HL-60 (cell line): ENCODE measurements at regions not wholly inside any gene's neighbourhood (a gene's known extent, or its start where the extent isn't known, plus 50 kb on each side); places are given as distances from the start of the nearest gene placed in this dataset.

Experiments used
- DNase-seq, 2 experiments: peaks; one replicate each; pipeline ENCODE4 v3.0.0-alpha.2; 2010 to 2020; ENCODE audit warnings: low read depth in 1 of 2, low spot score in 1 of 2
- H3K27ac ChIP-seq: fragments of 250-450 bp; sonication (Bioruptor Pico); replicated peaks from 2 replicates; pipeline ENCODE4 v1.5.1; 2020; ENCODE audit warnings: mild to moderate bottlenecking, moderate library complexity
- H3K27me3 ChIP-seq: fragments of 250-450 bp; sonication (Bioruptor Pico); 2 replicates; pipeline ENCODE4 v1.5.1; 2021; ENCODE audit warnings: mild to moderate bottlenecking, moderate library complexity; ENCODE audit not compliant: insufficient read depth, poor library complexity, severe bottlenecking
- H3K4me3 ChIP-seq: replicated peaks from 2 replicates; pipeline ENCODE4 v1.5.1; 2011; ENCODE audit warnings: mild to moderate bottlenecking, control low read depth, low read length; ENCODE audit not compliant: insufficient read depth
- GABPA ChIP-seq: IDR thresholded peaks from 2 replicates; pipeline ENCODE4 v1.6.1; 2012; ENCODE audit warnings: low read depth
- POLR2AphosphoS5 ChIP-seq: IDR thresholded peaks from 2 replicates; pipeline ENCODE4 v1.6.1; 2012; ENCODE audit warnings: low read depth
- SPI1 ChIP-seq: IDR thresholded peaks from 2 replicates; pipeline ENCODE4 v1.6.1; 2012; ENCODE audit warnings: low read depth, mild to moderate bottlenecking, borderline replicate concordance
- TF ChIP-seq, protein P1 (sequence below): IDR thresholded peaks from 2 replicates; pipeline ENCODE4 v1.6.1; 2012; ENCODE audit warnings: low read depth; ENCODE audit not compliant: insufficient replicate concordance
- TF ChIP-seq, protein P2 (sequence below): IDR thresholded peaks from one replicate; pipeline ENCODE4 v1.5.1; 2011; ENCODE audit warnings: low read length, control low read depth, inconsistent platforms; ENCODE audit not compliant: insufficient read depth

DNA sequence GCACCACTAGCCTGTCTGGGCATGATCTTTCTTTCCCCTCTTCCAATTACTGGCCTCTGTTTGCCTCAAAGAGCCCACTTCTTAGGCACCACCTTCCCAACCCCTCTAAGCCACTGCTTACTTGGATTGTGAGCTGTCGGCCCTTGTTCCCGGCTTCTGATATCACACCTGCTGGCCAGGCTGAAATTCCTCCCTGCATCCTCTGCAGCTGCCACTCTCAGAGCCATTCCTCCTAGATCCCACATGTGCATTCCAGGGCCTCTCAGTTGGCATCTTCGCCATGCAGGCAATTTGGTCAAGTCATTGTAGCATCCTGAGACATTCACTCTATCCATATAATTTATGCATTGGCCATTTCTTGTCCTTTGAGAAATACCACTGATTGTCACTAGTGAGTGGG, 135.9 kb downstream of the OLIG3 start:
- Histone ChIP-seq H3K27me3 (peaks cover 2% of the 10 kb centered on the region), H3K27ac (no peak overlapping the region), H3K4me3 (no peak overlapping the region)
- no peak for DNase-seq
- TF ChIP-seq SPI1 (no peak), GABPA (no peak)
- TF ChIP-seq, protein P1, sequence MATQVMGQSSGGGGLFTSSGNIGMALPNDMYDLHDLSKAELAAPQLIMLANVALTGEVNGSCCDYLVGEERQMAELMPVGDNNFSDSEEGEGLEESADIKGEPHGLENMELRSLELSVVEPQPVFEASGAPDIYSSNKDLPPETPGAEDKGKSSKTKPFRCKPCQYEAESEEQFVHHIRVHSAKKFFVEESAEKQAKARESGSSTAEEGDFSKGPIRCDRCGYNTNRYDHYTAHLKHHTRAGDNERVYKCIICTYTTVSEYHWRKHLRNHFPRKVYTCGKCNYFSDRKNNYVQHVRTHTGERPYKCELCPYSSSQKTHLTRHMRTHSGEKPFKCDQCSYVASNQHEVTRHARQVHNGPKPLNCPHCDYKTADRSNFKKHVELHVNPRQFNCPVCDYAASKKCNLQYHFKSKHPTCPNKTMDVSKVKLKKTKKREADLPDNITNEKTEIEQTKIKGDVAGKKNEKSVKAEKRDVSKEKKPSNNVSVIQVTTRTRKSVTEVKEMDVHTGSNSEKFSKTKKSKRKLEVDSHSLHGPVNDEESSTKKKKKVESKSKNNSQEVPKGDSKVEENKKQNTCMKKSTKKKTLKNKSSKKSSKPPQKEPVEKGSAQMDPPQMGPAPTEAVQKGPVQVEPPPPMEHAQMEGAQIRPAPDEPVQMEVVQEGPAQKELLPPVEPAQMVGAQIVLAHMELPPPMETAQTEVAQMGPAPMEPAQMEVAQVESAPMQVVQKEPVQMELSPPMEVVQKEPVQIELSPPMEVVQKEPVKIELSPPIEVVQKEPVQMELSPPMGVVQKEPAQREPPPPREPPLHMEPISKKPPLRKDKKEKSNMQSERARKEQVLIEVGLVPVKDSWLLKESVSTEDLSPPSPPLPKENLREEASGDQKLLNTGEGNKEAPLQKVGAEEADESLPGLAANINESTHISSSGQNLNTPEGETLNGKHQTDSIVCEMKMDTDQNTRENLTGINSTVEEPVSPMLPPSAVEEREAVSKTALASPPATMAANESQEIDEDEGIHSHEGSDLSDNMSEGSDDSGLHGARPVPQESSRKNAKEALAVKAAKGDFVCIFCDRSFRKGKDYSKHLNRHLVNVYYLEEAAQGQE: no peak
- TF ChIP-seq, protein P2, sequence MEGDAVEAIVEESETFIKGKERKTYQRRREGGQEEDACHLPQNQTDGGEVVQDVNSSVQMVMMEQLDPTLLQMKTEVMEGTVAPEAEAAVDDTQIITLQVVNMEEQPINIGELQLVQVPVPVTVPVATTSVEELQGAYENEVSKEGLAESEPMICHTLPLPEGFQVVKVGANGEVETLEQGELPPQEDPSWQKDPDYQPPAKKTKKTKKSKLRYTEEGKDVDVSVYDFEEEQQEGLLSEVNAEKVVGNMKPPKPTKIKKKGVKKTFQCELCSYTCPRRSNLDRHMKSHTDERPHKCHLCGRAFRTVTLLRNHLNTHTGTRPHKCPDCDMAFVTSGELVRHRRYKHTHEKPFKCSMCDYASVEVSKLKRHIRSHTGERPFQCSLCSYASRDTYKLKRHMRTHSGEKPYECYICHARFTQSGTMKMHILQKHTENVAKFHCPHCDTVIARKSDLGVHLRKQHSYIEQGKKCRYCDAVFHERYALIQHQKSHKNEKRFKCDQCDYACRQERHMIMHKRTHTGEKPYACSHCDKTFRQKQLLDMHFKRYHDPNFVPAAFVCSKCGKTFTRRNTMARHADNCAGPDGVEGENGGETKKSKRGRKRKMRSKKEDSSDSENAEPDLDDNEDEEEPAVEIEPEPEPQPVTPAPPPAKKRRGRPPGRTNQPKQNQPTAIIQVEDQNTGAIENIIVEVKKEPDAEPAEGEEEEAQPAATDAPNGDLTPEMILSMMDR: no peak

DNA sequence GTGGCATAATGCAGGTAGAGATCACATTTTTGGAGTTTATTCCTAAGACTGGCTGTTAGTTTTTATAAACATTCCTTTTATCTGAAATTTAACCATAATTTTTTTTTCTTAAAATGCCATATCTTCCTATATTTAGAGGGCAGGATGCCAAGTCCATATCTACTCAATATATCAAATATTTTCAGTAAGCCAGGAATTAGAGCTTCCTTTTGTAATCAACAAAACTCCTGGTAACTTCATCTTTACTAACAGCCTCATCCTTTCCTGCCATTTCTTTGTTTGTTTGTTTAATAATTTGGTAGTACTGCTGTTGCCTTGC, 136.3 kb downstream of the OLIG3 start:
- Histone ChIP-seq H3K4me3 (no peak overlapping the region), H3K27me3 (peaks cover 2% of the 10 kb centered on the region), H3K27ac (no peak overlapping the region)
- DNase-seq: no peak
- TF ChIP-seq, protein P2: no peak
- no peak for TF ChIP-seq POLR2AphosphoS5
- no peak for TF ChIP-seq SPI1
- TF ChIP-seq, protein P1: no peak
- no peak for TF ChIP-seq GABPA

DNA sequence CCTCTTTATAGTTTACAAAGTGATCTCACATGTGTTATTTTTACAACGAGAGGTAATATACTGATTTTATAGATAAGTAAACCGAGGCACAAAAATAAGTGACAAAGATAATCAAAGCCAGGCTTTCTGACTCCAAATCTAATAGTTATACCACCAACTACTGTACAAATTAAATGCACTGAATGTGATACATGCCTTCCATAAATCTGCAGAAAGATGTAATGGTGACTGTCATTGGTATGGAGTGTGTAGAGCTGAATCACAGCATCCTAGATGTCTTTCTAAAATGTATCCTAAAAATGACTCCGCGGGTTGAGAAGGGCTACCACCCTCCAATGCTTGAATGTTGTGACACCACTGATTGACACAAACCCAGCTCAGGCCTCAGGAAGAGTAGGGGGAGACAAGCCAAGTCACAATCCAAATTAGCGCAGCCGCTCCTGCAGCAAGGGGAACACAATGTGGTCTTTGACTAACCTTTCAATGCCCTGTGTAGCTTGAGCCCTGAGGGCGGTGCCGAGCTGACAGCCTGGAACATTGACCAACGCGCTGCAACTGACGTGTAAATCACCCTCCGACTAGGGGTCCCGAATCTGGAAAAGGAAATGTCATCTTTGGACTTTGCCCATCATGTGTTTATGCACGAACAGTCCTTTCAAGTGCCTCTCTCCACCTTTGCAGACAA, 136.8 kb downstream of the OLIG3 start:
- peaks cover 2% of the 10 kb centered on the region for H3K27me3 ChIP-seq
- no peak for TF ChIP-seq SPI1
- TF ChIP-seq POLR2AphosphoS5: no peak
- TF ChIP-seq GABPA: no peak
- TF ChIP-seq, protein P2: no peak
- TF ChIP-seq, protein P1: no peak
- H3K4me3 ChIP-seq: no peak overlapping the region
- H3K27ac ChIP-seq: no peak overlapping the region
- DNase-seq: no peak
